Thyroid gland (tissue), 4 donors: ENCODE measurements at regions not wholly inside any gene's neighbourhood (a gene's known extent, or its start where the extent isn't known, plus 50 kb on each side); places are given as distances from the start of the nearest gene placed in this dataset.

Experiments
- DNase-seq, 2 donors: peaks; one replicate each; pipeline ENCODE4 v3.0.0-alpha.2; 2019
- H3K27ac ChIP-seq, 3 donors: fragments of 200-600 bp; sonication (generic); 1 replicate in 2 of 3; 2 replicates in 1 of 3; pipeline ENCODE4 v1.5.1; 2016 to 2019; ENCODE audit warnings: mild to moderate bottlenecking in 1 of 3, moderate library complexity in 1 of 3
- H3K27me3 ChIP-seq: fragments of 200-600 bp; sonication (generic); one replicate; pipeline ENCODE4 v1.5.1; 2019
- H3K36me3 ChIP-seq, 2 donors: fragments of 200-600 bp; sonication (generic); one replicate each; pipeline ENCODE4 v1.5.1; 2016 to 2019
- H3K4me1 ChIP-seq, 2 donors: fragments of 200-600 bp; sonication (generic); one replicate each; pipeline ENCODE4 v1.5.1; 2017 to 2019
- H3K4me3 ChIP-seq, 3 donors: fragments of 200-600 bp; sonication (generic); replicated peaks in 1 of 3; 1 replicate in 2 of 3; 2 replicates in 1 of 3; pipeline ENCODE4 v1.5.1; 2016; ENCODE audit warnings: mild to moderate bottlenecking in 1 of 3
- H3K9me3 ChIP-seq: fragments of 200-600 bp; sonication (generic); one replicate; pipeline ENCODE4 v1.5.1; 2017
- CTCF ChIP-seq, 6 experiments: fragments of 200-600 bp in 3 of 6; fragments of 450-650 bp in 3 of 6; sonication (generic) in 3 of 6; IDR thresholded peaks; one replicate each; pipeline ENCODE4 v1.5.1; 2016 to 2019; ENCODE audit warnings: antibody characterized with exemption in 6 of 6, mild to moderate bottlenecking in 2 of 6, inconsistent platforms in 1 of 6, moderate library complexity in 1 of 6
- POLR2A ChIP-seq, 2 donors: fragments of 450-650 bp; IDR thresholded peaks; one replicate each; pipeline ENCODE4 v1.6.1; 2017; ENCODE audit warnings: antibody characterized with exemption in 2 of 2, mild to moderate bottlenecking in 2 of 2, moderate library complexity in 1 of 2
- WGBS, 2 donors: methylation state at CpG; one replicate each; pipeline ENCODE4 v1.1.5; 2017; 5-methylcytosine and 5-hydroxymethylcytosine counted together
- intact Hi-C: fragments of 100-400 bp; cut with DNase I; formaldehyde crosslinking; loops from one replicate; pipeline ENCODE4 v1.15.1; 2023

GRCh38 chr22:35206889-35207288 is 50.4 kb upstream of the HMGXB4 start:
- WGBS, 2 donors: 67 to 93% methylated on average over 1 of the region's 1 CpG
- intact Hi-C loops: no loop called here

More at GRCh38 chr22:35206889-35207288, 50.4 kb upstream of the HMGXB4 start:
- no peaks in the 10 kb centered on the region for H3K36me3 ChIP-seq
- H3K9me3 ChIP-seq: no peaks in the 10 kb centered on the region
- H3K4me1 ChIP-seq: no peaks in the 10 kb centered on the region
- DNase-seq: no peak
- H3K4me3 ChIP-seq: no peak overlapping the region
- no peaks in the 10 kb centered on the region for H3K27me3 ChIP-seq
- H3K27ac ChIP-seq: no peak overlapping the region
- TF ChIP-seq POLR2A (IDR thresholded peaks at IDR 0.05) (no peak), CTCF (IDR thresholded peaks at IDR 0.05) (no peak)
